Esophagus squamous epithelium (tissue), 5 donors: ENCODE measurements at regions not wholly inside any gene's neighbourhood (a gene's known extent, or its start where the extent isn't known, plus 50 kb on each side); places are given as distances from the start of the nearest gene placed in this dataset.
A peak's percentile ranks its signal among the peaks of the same experiment; 100 is the strongest.

ENCODE experiments used
- DNase-seq: peaks from one replicate; lab custom pipeline; 2025; lab: John Stamatoyannopoulos, UW
- H3K27ac ChIP-seq, 4 donors: fragments of 200-600 bp; sonication (generic); one replicate each; pipeline ENCODE4 v1.5.1; 2016 to 2019; ENCODE audit warnings: mild to moderate bottlenecking in 1 of 4
- H3K27me3 ChIP-seq, 4 donors: fragments of 200-600 bp; sonication (generic); 1 replicate in 3 of 4; 2 replicates in 1 of 4; pipeline versions ENCODE4 v1.5.1 to v1.6.0; 2017 to 2021; ENCODE audit warnings: antibody characterized with exemption in 1 of 4
- H3K36me3 ChIP-seq, 3 donors: fragments of 200-600 bp; sonication (generic); one replicate each; pipeline ENCODE4 v1.5.1; 2016 to 2019
- H3K4me1 ChIP-seq, 3 donors: fragments of 200-600 bp; sonication (generic); one replicate each; pipeline ENCODE4 v1.5.1; 2017 to 2019
- H3K4me3 ChIP-seq, 4 donors: fragments of 200-600 bp; sonication (generic); 1 replicate in 3 of 4; 2 replicates in 1 of 4; pipeline ENCODE4 v1.5.1; 2016 to 2019; ENCODE audit warnings: mild to moderate bottlenecking in 2 of 4, moderate library complexity in 1 of 4
- H3K9me3 ChIP-seq, 3 donors: fragments of 200-600 bp; sonication (generic); one replicate each; pipeline ENCODE4 v1.5.1; 2016 to 2019
- POLR2A ChIP-seq, 4 donors: fragments of 450-650 bp; IDR thresholded peaks; one replicate each; pipeline ENCODE4 v1.6.1; 2017; ENCODE audit warnings: antibody characterized with exemption in 4 of 4, mild to moderate bottlenecking in 4 of 4, moderate library complexity in 3 of 4
- WGBS, 2 donors: methylation state at CpG; one replicate each; pipeline ENCODE4 v1.1.5; 2018; 5-methylcytosine and 5-hydroxymethylcytosine counted together
- intact Hi-C: fragments of 100-400 bp; cut with DNase I; formaldehyde crosslinking; loops from one replicate; pipeline ENCODE4 v1.15.0; 2022
- TF ChIP-seq, protein P1 (sequence below), 6 experiments: fragments of 450-650 bp in 4 of 6; fragments of 200-600 bp in 2 of 6; sonication (generic) in 2 of 6; IDR thresholded peaks; one replicate each; pipeline ENCODE4 v1.5.1; 2016 to 2019; ENCODE audit warnings: antibody characterized with exemption in 6 of 6, mild to moderate bottlenecking in 4 of 6, moderate library complexity in 4 of 6
- donor health status: DM: yes; HTN: yes; CAD: no.

DNA sequence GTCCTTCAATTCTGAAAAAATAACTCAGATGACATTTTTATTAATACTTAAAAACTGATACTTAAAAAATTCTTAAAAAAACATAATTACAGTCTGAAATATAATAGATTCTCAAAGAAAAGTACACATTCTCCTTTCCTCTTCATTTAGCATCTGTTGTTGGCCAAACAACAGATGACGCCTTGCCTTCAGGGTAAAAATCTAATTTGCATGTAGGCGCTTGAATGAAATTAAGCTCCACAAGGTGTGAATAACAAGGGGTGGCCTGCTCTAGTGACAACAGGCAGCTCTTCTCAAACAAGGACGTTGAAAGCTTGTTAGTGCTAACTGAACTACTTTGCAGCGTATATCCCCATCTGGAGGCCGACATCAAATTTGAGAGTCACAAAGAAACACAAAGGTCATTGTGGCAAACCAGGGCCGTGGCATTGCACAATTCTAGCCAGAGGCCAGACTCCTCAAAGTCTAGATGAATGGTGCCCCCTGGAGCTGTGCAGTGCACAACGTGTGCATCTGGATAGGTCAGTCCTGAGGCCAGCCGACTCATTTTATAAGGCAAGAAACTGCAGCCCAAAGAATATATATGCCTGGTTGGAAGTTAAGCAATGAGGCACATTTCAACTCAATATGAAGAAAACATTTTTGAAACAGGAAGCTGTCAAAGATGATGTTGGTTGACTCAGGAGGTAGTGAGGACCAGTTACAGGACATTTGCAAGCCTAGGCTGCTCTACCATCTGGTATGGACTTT is 459.2 kb upstream of the RUNX1 start:
- no peak for DNase-seq
- peaks cover 0 to 20% (median 13%) of the 10 kb centered on the region in 3 donors for H3K4me1 ChIP-seq
- no peak overlapping the region for H3K4me3 ChIP-seq
- 49 to 53% methylated on average over 8 of the region's 8 CpGs for WGBS, 2 donors
- no peak for TF ChIP-seq POLR2A (IDR thresholded peaks at IDR 0.05)
- TF ChIP-seq, protein P1, sequence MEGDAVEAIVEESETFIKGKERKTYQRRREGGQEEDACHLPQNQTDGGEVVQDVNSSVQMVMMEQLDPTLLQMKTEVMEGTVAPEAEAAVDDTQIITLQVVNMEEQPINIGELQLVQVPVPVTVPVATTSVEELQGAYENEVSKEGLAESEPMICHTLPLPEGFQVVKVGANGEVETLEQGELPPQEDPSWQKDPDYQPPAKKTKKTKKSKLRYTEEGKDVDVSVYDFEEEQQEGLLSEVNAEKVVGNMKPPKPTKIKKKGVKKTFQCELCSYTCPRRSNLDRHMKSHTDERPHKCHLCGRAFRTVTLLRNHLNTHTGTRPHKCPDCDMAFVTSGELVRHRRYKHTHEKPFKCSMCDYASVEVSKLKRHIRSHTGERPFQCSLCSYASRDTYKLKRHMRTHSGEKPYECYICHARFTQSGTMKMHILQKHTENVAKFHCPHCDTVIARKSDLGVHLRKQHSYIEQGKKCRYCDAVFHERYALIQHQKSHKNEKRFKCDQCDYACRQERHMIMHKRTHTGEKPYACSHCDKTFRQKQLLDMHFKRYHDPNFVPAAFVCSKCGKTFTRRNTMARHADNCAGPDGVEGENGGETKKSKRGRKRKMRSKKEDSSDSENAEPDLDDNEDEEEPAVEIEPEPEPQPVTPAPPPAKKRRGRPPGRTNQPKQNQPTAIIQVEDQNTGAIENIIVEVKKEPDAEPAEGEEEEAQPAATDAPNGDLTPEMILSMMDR (IDR thresholded peaks at IDR 0.05): peak in 1 of 6 experiments; percentile 18
- peak overlapping the region in 1 of 4 donors; percentile 37 for H3K27ac ChIP-seq
- H3K27me3 ChIP-seq: peaks cover 0 to 8% (median 0%) of the 10 kb centered on the region in 4 donors
- no peaks in the 10 kb centered on the region for H3K9me3 ChIP-seq
- no peaks in the 10 kb centered on the region for H3K36me3 ChIP-seq
- intact Hi-C loops: no loop called here

DNA sequence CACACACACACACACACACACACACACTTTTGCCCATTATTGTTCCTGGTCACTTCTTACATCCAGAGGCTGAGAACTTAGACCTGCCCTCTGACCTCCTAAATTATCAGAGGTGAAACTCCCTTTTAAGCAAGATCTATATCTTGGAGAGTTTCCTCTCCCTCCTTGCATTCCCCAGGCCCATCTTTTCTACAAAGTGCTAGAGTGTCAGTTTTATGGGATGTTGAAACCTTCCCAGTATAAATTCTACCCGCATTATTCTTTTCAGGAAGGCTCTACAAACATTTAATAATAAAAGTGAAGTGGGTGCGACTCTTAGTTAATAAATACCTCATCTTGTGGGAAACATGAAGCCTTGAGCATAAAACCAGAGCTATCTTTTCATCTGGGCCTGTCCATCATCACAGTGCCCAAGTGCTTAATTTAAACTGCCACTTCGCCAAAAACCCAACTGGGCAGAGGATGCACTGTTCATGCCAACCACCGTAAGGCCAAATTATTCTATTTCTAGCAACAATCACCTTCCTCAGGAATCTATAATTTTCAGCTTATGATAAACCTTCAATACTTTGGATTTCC is 458.2 kb upstream of the RUNX1 start:
- TF ChIP-seq, protein P1 (IDR thresholded peaks at IDR 0.05): no peak
- no peak for TF ChIP-seq POLR2A (IDR thresholded peaks at IDR 0.05)
- Histone ChIP-seq H3K9me3 (no peaks in the 10 kb centered on the region), H3K4me1 (peaks cover 0 to 20% (median 13%) of the 10 kb centered on the region in 3 donors), H3K27me3 (peaks cover 0 to 8% (median 0%) of the 10 kb centered on the region in 4 donors), H3K4me3 (no peak overlapping the region), H3K27ac (no peak overlapping the region), H3K36me3 (no peaks in the 10 kb centered on the region)
- no peak for DNase-seq
- intact Hi-C loops: no loop called here
- 69 to 70% methylated on average over 4 of the region's 4 CpGs for WGBS, 2 donors

DNA sequence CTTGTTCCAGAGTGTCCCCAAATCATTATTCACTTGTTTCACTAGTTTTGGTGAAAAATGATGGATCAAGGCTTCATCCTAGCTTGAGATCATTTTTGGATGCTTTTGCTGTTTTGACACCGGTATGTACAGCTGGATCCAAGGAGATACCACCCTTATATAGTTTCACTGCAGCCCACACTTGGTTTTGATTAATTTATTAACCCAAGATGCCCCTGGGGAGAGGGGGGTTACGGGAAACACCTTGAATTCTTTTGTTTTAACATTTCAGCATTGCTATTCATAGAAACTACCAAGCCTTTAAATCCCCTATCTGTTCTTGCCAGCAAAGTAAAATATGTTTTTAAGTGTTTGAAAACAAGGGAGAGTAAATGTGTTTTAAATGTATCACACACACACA is 457.7 kb upstream of the RUNX1 start:
- intact Hi-C loops: no loop called here
- 47 to 66% methylated on average over 2 of the region's 2 CpGs for WGBS, 2 donors
- H3K27me3 ChIP-seq: peaks cover 0 to 8% (median 0%) of the 10 kb centered on the region in 4 donors
- H3K9me3 ChIP-seq: no peaks in the 10 kb centered on the region
- H3K4me1 ChIP-seq: peaks cover 0 to 19% (median 13%) of the 10 kb centered on the region in 3 donors
- no peak overlapping the region for H3K4me3 ChIP-seq
- no peak for DNase-seq
- H3K36me3 ChIP-seq: no peaks in the 10 kb centered on the region
- no peak overlapping the region for H3K27ac ChIP-seq
- TF ChIP-seq, protein P1 (IDR thresholded peaks at IDR 0.05): no peak
- no peak for TF ChIP-seq POLR2A (IDR thresholded peaks at IDR 0.05)

GRCh38 chr21:35506352-35506751 is 457.2 kb upstream of the RUNX1 start:
- TF ChIP-seq, protein P1 (IDR thresholded peaks at IDR 0.05): no peak
- no peak for TF ChIP-seq POLR2A (IDR thresholded peaks at IDR 0.05)
- intact Hi-C loops: no loop called here
- H3K4me1 ChIP-seq: peaks cover 0 to 16% (median 13%) of the 10 kb centered on the region in 3 donors
- H3K4me3 ChIP-seq: no peak overlapping the region
- no peak overlapping the region for H3K27ac ChIP-seq
- no peaks in the 10 kb centered on the region for H3K36me3 ChIP-seq
- peaks cover 0 to 8% (median 0%) of the 10 kb centered on the region in 4 donors for H3K27me3 ChIP-seq
- DNase-seq: no peak
- no peaks in the 10 kb centered on the region for H3K9me3 ChIP-seq
- 32 to 37% methylated on average over 3 of the region's 3 CpGs for whole genome bisulfite sequencing, 2 donors

DNA sequence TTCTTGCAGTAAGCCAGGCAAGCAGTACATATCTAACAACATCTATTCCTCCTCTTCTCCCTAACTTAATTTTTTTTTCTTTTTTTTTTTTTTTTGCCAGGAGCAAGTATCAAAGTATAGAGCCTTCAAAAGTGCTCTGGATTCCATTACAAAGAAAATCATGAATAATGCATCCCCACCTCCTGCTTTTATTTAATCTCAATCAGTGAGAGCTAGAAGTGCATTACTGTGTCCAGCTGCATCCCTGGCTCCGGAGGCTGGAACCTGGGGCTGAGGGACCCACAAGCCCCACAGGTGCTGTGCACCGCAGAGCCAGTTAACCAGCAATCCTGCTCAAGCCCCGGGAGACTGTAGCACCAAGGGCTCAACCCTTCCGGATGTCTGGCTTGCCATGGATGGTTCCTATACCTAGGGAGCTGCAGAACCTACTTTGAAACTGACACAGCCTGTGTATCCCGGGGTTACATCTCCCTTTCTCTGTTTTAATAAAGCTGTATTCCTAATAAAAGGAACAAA is 455.9 kb upstream of the RUNX1 start:
- H3K4me3 ChIP-seq: no peak overlapping the region
- no peak for DNase-seq
- H3K36me3 ChIP-seq: no peaks in the 10 kb centered on the region
- H3K9me3 ChIP-seq: no peaks in the 10 kb centered on the region
- intact Hi-C loops: no loop called here
- H3K27ac ChIP-seq: no peak overlapping the region
- 79 to 92% methylated on average over 3 to 5 of the region's 5 CpGs for WGBS, 2 donors
- peaks cover 0 to 19% (median 0%) of the 10 kb centered on the region in 4 donors for H3K27me3 ChIP-seq
- H3K4me1 ChIP-seq: peaks cover 0 to 11% (median 2%) of the 10 kb centered on the region in 3 donors
- TF ChIP-seq, protein P1 (IDR thresholded peaks at IDR 0.05): no peak
- no peak for TF ChIP-seq POLR2A (IDR thresholded peaks at IDR 0.05)
